DMS 273 (cell line): ENCODE measurements at regions not wholly inside any gene's neighbourhood (a gene's known extent, or its start where the extent isn't known, plus 50 kb on each side); places are given as distances from the start of the nearest gene placed in this dataset.
A peak's percentile ranks its signal among the peaks of the same experiment; 100 is the strongest.
"Not testable (repeated sequence)": the region's sequence is repeated elsewhere in the genome, so short reads cannot be mapped to it uniquely, and the experiment has no call there.

Experiments used
- DNase-seq: peaks from one replicate; lab custom pipeline; 2025; ENCODE audit not compliant: unreplicated experiment; lab: John Stamatoyannopoulos, UW

DNA sequence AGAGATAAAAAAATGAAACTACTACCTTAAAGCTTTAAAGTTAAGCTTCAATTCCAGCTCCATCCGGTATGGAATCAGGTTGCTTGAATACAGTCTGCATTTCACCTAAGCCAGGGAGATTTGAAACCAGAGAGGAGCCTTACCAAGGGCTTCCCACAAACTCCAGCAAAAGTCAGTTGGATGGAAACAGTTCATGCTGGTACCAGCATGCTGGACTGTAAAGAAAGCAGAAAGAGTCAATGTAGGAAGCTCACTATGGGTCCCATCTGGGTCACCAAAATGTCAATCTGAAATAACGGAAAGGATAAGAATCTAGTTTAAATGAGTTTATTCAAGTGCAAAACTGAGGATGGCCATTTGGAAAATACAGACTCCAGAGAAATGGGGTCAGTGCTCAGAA, 65.3 kb downstream of the CDO1 start:
- no peak for DNase-seq

DNA sequence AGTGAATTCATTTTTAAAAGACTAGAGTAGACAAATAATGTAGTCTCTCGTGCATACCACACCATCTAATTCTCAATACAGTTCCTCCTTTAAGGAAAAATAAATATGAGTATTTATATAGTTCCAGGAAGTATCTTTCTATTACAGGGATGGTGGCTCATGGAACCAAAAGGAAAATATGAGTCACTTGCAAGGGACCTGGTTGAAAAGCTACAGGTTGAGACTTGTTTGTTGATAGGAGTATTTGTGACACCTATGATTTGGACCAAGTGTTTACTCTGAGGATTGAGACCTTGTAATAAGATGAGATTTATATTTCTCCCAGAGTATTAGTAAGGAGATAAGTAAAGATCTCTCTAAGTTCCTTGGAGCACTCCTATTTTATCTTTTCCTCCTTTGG, 67.4 kb downstream of the CDO1 start:
- no peak for DNase-seq

DNA sequence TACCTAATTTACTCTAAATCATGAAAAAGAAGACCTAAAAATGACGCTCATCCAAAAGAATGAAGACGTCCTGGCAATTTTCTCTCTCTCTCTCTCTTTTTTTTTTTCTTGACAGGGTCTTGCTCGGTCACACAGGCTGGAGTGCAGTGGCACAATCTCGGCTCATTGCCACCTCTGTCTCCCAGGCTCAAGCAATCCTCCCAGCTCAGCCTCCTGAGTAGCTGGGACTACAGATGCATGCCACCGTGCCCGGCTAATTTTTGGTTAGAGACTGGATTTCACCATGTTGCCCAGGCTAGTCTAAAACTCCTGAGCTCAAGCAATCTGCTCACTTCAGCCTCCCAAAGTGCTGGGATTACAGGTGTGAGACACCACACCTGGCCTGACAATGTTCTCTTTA, 77.2 kb downstream of the CDO1 start:
- DNase-seq = not testable (repeated sequence)

DNA sequence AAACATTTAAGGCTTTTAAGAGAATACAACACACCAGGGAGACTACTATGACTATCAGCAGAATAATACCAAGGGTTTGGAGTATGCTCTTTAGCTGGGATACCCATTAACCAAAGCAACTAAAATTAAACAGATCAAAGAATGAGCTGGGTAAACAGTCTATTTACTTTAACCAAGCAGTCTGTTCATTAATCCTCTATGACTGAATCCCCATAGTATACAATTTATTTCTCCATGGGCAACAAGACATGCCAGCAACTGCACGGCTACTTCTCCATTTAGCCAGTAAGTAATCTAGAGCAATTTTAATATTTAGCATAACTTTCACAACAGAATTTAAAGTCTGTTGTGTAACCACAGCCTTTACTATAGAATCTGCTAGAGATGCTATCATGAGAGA, 77.6 kb downstream of the CDO1 start:
- DNase-seq = no peak

DNA sequence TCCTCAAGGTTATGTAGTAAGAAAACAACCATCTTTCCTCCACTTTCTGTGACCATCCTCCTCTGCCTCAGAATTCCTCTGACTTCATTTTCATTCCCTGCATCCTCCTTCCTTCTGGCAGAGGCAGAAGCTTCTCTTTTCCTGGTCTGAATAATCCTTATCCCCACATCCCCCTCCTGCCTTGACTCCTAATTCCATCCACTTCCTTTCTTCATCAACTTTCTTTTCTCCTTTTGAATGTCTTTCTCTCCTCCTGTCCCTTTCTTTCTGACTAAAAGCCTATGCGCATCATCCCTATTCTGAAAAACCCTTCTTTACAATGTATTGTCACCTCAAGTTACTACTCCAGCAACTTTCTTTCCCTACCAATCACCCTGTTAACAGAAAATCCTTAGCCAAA, 79.0 kb downstream of the CDO1 start:
- DNase-seq = no peak

DNA sequence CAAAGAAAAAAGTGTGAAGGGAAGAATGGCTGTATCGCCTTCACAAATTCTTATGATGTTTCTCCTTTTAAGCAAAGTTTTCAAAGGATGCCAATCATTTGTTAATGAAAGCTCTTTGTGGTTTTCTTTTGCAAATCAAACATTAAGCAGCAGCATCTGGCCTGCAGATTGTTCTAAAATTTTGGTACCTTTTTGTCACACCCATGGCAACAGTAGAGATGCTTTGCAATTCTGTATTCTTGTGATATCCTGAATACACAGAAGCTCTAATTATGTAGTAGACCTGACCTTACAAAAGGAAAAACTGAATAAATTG, 79.8 kb downstream of the CDO1 start:
- DNase-seq = no peak

DNA sequence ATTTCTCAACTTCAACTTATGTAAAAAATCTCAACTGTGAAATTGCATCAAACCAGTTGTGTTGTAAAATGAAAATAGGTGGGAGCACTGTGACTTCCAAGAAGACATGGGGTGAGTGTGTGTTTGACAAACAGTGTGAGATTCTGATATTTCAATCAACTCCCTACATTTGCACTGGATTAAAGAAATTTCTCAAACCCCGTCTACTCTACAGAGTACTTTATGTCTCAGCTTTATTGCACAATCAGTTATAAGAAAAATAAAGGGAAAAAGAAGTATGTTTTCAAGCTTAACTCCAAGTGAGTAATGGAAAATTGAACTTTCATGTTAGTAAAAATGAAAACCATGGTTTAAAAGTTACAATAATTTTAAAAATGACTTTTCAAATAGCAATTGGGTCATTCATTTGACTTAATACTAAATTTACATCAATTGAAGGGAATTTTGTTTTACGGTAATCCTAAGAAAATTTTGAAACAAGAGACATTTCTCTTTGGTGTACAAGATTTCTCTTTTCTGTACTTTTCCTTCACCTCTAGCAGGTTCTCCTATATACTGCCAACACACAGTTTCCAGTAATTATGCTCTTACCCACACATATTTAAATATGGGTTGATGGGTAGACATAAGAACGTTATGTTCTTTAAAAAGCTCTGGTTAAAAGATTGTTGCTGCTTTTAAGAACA, 80.3 kb downstream of the CDO1 start:
- no peak for DNase-seq

DNA sequence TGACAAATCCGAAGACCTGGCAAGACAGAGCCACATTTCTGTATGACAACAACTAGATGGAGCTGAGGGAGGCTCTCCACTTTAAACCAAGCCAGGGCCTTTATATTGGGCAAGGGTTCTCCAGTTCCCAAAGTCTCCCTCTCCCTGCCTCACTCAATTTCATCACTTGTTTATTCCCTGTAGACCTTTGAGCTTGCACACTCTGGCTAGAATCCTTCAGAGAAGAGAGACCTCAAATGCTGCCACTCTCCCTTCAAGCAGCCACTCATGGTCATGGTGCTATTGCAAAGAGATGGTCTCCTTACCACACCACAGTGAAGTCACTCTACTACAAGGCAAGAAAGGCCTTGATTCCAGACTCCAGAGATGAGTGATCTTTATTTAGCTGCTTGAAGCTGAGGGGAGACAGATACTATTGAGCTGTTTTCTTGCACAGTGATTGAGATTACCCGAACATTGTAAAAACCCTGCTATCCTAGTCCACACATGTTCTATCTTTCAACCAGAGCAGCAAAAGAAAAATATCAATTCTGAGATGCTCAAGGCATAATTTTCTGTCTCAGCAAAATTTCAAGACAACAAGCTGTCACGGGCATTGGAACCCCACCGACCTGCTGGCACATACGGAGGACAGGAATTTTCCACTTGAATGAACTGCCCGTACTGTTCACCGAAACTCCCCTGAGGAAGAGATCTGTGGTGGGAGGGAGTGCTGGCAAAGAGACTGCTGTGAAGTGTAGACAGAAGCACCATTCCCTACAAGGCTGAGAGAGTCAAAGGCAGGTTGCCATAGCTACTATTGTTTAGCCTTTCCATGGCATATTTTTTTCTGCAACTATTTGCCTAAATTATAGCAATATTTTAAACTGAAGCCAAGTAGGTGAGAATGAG, 81.1 kb downstream of the CDO1 start:
- DNase-seq = peak; percentile 29

DNA sequence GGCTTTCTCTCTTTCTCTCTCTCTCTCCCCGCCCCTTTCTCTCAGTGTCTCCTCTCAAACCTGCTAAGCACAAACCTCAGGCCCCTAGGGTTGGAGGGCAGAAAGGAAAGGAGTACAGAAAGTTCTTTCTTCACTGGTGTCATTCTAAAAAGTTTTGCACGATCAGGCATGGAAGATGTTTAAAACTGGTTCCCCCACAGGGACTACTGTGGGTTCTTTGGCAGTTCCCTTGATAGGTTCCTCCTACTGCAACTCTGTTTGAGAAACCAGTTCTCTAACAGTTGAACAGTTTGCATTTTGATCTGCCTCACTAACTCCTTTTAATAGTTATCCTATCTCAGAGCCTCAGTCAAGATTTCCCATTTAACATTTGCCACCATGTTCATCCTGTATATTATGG, 82.9 kb downstream of the CDO1 start:
- no peak for DNase-seq

DNA sequence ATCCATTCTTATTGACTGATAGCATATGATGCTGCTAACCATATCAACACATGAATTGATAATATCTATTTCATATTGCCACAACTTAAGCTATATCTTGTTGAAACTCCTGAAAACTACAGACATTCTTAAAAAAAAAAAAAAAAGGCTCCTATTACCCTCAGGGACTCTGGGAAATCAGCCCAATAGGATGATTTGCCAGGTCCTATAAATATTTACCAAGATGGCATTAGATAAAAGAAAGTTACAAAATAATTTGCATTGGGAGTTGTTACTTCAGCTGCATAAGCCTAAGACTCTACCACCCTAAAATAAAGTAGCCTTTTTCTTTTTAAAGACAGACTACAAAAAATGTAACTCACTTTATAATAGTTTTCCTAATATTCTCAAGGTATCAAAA, 84.4 kb downstream of the CDO1 start:
- no peak for DNase-seq

DNA sequence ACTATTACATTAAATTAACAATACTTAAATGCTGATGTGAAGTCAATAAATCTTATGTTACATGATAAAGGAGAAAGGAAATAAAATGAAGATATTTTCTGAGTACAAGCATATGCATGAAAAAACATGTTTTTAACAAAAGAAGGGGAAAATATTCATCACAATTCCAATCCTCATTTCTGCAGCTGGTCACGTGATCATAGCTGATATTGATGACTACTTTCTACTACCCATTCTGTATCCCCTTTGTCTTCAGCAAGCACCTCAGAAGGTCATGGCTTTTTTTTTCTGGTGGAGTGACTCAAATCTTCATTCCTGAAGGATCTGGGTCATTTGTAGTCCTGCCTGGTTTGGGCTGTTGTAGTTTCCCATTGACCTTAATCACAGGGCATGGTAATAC, 90.9 kb downstream of the CDO1 start:
- no peak for DNase-seq

DNA sequence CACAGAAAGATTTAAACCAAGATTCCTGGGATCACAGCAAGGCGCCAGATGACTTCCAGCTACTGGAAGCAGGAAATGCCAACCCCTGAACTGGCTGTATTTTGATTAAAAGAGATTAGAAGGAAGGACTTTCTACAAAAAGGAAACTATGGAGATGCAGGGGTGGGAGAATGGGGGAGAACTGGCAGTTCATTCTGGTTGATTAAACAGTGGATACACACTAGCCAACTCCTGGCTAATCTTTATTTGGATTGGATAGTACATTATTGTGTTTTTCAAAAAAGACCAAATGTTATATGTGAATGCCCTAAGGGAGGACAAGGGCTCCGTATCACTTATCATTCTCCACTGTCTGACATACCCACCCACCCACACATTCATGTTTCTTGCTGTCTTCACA, 93.2 kb downstream of the CDO1 start:
- DNase-seq = no peak

DNA sequence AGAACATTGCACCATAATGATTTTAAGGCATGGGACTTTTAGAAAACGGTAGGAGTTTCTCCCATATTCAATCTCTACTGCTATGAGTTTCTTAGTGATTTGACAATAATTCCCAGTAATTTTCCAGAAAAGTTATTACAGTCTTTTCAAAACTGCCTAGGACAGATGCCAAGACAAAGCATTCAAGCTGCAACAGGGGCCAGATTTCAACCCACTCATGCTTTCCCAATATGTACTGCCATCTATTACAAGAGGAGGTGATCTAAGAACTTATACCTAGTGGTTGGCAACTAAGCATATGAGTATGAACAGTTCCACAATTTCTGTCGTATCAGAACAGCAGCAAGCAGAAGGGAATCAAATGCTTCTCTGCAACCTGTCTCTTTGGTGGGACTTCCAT, 95.1 kb upstream of the TMED7 start:
- no peak for DNase-seq

DNA sequence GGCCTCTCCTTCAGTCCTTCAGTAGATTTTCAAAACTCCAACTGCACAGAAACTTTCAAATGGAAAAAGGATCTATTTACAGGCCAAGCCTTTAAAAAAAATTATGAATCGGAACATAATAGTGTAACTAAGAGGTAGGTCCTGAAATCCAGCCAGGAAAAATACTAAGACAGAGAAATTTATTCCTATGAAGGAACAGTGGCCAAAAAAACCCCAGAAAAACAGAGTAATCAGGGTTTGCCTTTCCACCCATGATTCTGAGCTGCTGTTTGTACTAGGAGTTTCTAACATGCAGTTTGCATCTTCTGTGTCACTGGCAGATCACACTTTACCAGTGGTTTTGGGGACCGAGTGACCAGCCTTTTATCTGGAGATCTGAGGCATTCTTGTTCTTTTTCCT, 93.1 kb upstream of the TMED7 start:
- DNase-seq = no peak

DNA sequence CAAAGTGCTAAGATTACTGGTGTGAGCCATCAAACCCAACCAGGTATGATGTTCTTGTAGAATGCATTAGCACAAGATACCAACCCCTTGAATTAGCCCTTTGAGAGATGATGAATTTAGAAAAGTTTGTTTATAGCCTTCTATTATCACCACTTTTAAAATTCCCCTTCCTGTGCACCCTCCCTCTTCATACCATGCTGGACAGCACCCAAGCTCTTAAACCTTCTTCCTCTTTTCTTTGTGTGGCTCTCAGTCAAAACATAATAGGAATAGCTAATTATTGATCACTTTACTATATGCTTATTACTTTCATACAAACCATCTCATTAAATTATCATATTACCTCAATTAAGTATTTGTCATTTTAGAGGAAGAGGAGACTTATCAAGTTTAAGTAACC, 87.6 kb upstream of the TMED7 start:
- no peak for DNase-seq

DNA sequence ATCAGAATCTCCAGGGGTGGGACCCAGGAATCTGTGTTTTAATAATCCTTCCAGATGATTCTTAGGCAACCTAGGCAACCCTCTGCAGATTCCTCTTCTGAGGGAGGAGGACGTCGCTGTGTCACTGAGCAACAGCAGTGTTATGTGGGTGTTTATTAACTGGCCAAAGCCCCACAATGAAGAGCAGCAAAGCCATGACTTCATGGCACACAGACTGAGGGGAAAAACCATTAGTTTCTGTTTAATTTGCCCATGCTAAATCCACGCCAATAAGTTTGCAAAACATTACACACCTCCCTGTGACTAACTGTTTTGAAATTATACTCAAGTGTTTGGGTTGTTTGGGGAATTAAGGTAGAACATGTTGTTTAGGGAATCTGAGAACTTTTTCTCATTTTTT, 83.7 kb upstream of the TMED7 start:
- DNase-seq = no peak

DNA sequence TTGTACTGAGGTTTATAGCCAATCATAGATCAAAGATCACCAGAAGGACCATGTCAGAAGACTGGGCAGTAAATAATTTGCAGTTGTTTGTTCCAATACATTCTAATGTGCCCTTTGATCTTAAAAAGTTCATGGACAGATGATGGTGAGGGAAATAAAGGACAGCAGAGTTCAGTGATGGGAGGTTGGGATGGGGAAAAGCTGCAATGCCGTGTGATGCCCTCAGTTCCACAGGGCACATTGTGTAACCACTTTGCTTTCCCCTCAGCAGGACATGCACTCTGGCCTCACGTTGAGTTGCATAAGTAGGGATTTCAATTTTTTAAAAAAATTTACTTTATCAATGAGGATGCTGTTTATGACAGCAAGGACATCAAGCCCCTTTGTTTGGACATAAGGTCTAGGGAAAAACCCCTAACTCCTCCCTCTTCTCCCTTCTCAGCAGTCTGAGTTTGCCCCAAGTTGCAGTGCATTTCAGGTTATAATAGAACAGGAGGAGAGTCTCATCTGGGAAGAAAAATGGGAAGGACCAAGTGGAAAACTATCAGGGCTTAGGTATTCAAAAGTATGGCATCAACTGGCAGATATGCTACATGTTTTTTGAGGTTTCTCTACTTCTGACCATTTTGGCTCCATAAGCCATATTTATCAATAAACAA, 83.1 kb upstream of the TMED7 start:
- no peak for DNase-seq

DNA sequence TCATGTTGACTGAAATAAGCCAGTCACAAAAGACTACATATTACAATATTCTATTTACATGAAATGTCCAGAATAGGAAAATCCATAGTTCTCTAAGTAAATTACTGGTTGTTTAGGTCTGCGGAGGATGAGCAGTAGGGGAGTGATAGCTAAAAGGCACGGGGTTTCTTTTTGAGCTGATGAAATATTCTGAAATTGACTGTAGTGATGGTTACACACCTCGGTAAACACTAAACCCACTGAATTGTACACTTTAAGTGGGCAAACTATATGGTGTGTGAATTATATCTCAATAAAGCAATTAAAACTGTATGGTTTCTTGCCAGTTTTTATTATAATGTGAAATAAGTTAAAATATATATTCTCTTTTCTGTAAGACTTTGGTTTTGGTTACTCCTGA, 77.7 kb upstream of the TMED7 start:
- no peak for DNase-seq

DNA sequence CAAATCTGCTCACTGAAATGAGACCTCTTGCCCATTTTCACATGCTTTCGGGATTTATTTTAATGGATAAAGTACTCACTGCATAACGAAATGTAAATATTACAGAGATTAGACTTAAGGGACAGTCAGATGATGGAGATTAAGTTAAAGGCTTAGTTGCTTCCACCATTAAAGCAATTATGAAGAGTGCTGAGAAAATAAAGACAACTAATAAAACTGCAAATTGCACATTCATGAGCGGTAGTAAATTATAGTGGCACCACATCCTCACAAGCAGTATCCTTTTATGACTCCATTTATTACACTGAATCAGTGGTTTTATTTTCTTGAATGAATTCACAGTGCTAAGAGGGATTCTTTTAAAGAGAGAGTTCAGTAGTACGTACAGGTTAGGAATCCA, 76.2 kb upstream of the TMED7 start:
- DNase-seq = no peak

DNA sequence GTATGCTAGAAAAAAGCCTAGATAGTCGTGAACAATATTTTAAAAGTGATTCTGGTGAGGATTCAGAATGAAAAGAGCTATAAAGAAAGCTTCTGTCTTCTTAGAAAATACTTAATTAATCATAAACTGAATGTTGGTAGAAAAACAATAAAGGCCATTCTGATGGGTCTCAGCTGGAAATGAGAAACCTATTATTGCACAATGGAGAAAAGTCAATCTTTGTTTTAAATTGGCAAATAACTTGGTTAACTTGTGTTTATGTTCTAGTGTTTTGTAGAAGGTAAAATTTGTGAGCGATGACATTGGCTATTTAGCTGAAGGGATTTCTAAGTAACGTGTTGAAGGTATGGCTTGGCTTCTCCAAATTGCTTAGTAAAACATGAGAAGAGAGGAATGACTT, 74.1 kb upstream of the TMED7 start:
- no peak for DNase-seq

DNA sequence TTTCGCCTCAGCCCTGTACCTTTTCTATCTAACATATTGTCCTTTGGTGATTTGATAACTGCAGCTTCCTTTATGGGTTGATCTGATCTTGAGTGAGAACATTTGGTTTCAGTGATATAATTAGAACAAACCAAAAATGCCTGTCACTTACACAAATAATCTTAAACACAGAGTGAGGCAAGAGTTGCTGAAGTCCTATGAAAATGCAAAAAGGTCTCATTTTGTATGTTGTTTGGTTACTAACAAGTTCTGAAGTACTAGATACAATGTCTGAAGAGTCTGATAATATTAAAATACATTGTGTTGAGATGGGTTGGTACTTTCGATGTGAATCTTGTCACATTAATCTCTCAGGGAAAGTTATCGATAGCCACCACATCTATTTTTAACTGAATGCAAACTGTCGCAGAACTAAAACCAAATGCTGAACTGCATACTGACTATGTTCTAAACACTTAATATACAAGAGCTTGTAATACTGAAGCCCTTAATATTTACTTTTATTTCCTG, 70.4 kb upstream of the TMED7 start:
- no peak for DNase-seq

DNA sequence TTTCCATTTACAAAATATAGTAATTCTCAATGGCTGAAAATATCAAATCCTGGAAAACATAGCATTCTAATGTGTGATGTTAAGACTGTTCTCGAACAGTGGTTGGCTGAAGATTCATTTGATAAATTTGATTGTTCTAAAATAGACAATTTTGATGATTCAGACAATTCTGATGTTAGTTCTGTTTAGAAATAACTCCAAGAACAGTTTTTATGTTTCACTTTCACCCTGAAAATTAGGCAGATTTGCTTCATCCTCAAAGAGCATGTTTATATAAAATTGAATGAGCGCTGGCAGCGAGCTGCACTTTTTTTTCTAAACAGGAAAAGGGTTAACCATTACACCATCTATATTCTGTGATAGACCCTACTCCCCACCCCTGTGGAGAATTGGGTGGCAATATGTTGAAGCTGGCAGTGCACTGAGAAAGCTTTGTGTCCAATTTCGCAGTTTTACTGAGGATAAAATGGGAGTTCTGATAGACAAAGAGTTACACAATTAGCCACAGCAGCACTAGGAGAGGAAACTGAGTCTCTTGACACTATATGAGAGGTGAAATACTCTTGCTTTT, 69.6 kb upstream of the TMED7 start:
- no peak for DNase-seq
